GM23248 (cell line): ENCODE measurements at regions not wholly inside any gene's neighbourhood (a gene's known extent, or its start where the extent isn't known, plus 50 kb on each side); places are given as distances from the start of the nearest gene placed in this dataset.
A peak's percentile ranks its signal among the peaks of the same experiment; 100 is the strongest.

Experiments
- DNase-seq: peaks from one replicate; pipeline ENCODE4 v3.0.0-alpha.2; 2015
- H2AFZ ChIP-seq: fragments of 200-600 bp; sonication (generic); 2 replicates; pipeline ENCODE4 v1.6.1; 2016; ENCODE audit warnings: antibody characterized with exemption
- H3F3A ChIP-seq: fragments of 200-600 bp; sonication (generic); 2 replicates; pipeline ENCODE4 v1.6.1; 2016; ENCODE audit warnings: mild to moderate bottlenecking, antibody characterized with exemption, mixed run types; ENCODE audit not compliant: insufficient read depth
- H3K27ac ChIP-seq: fragments of 200-600 bp; sonication (generic); 2 replicates; pipeline ENCODE4 v1.5.1; 2016; ENCODE audit warnings: mild to moderate bottlenecking
- H3K27me3 ChIP-seq: fragments of 200-600 bp; sonication (generic); replicated peaks from 2 replicates; pipeline ENCODE4 v1.6.1; 2016; ENCODE audit warnings: mild to moderate bottlenecking; ENCODE audit not compliant: insufficient read depth
- H3K36me3 ChIP-seq: fragments of 200-600 bp; sonication (generic); 2 replicates; pipeline ENCODE4 v1.6.1; 2016; ENCODE audit warnings: low read depth, mild to moderate bottlenecking
- H3K4me1 ChIP-seq: fragments of 200-600 bp; sonication (generic); 2 replicates; pipeline ENCODE4 v1.6.1; 2016; ENCODE audit warnings: mild to moderate bottlenecking; ENCODE audit not compliant: insufficient read depth
- H3K4me2 ChIP-seq: fragments of 200-600 bp; sonication (generic); one replicate; pipeline ENCODE4 v1.6.1; 2016; ENCODE audit warnings: mild to moderate bottlenecking; ENCODE audit not compliant: unreplicated experiment
- H3K4me3 ChIP-seq: fragments of 200-600 bp; sonication (generic); 2 replicates; pipeline ENCODE4 v1.5.1; 2016; ENCODE audit warnings: mild to moderate bottlenecking
- H3K79me2 ChIP-seq: fragments of 200-600 bp; sonication (generic); 2 replicates; pipeline ENCODE4 v1.6.1; 2016; ENCODE audit warnings: mild to moderate bottlenecking; ENCODE audit not compliant: insufficient read depth
- H3K9ac ChIP-seq: fragments of 200-600 bp; sonication (generic); 2 replicates; pipeline ENCODE4 v1.6.1; 2016; ENCODE audit warnings: mild to moderate bottlenecking
- H3K9me2 ChIP-seq: fragments of 200-600 bp; sonication (generic); 2 replicates; pipeline ENCODE4 v1.6.1; 2016; ENCODE audit warnings: mixed run types, mild to moderate bottlenecking, moderate library complexity; ENCODE audit not compliant: insufficient read depth
- H3K9me3 ChIP-seq: fragments of 200-600 bp; sonication (generic); one replicate; pipeline ENCODE4 v1.6.1; 2017; ENCODE audit warnings: low read depth
- H4K20me1 ChIP-seq: fragments of 200-600 bp; sonication (generic); 2 replicates; pipeline ENCODE4 v1.6.0; 2016; ENCODE audit not compliant: insufficient read depth
- EZH2 ChIP-seq: fragments of 200-600 bp; sonication (generic); IDR thresholded peaks from 2 replicates; pipeline ENCODE4 v1.6.1; 2018; ENCODE audit warnings: antibody characterized with exemption, mild to moderate bottlenecking; ENCODE audit not compliant: insufficient read depth, poor library complexity, severe bottlenecking
- EZH2phosphoT487 ChIP-seq: fragments of 200-600 bp; sonication (generic); IDR thresholded peaks from 2 replicates; pipeline ENCODE4 v1.6.1; 2018; ENCODE audit warnings: antibody characterized with exemption, moderate library complexity, mild to moderate bottlenecking, low read depth; ENCODE audit not compliant: insufficient read depth
- WGBS, 2 experiments: methylation state at CpG; one replicate each; pipeline ENCODE4 v1.1.6; 2015 to 2017; ENCODE audit warnings: low lambda C conversion rate in 2 of 2, low coverage in 1 of 2; ENCODE audit errors: missing lambda C conversion rate in 2 of 2; 5-methylcytosine and 5-hydroxymethylcytosine counted together
- in situ Hi-C: fragments of 300-500 bp; cut with MboI; formaldehyde crosslinking; loops from 2 replicates; pipeline ENCODE4 v1.15.0; 2020

GRCh38 chr6:133779916-133780695 is 108.8 kb upstream of the TCF21 start:
- in situ Hi-C loops: no loop called here

GRCh38 chr6:133786016-133786415 is 102.9 kb upstream of the TCF21 start:
- DNase-seq: no peak
- H2AFZ ChIP-seq: no peak overlapping the region
- H3K9me3 ChIP-seq: no peaks in the 10 kb centered on the region
- no peaks in the 10 kb centered on the region for H4K20me1 ChIP-seq
- no peaks in the 10 kb centered on the region for H3F3A ChIP-seq
- no peaks in the 10 kb centered on the region; the same call in 1 of the 2 replicates for H3K4me1 ChIP-seq
- H3K9ac ChIP-seq: no peak overlapping the region
- H3K27ac ChIP-seq: no peak overlapping the region
- TF ChIP-seq EZH2phosphoT487 (no peak), EZH2 (no peak)
- H3K36me3 ChIP-seq: no peaks in the 10 kb centered on the region
- H3K27me3 ChIP-seq: no peaks in the 10 kb centered on the region
- in situ Hi-C loops: no loop called here
- H3K4me2 ChIP-seq: no peak overlapping the region
- 96 to 97% methylated on average over 2 of the region's 2 CpGs for WGBS, 2 experiments
- H3K4me3 ChIP-seq: no peak overlapping the region
- no peaks in the 10 kb centered on the region; the same call in 1 of the 2 replicates for H3K9me2 ChIP-seq
- no peaks in the 10 kb centered on the region for H3K79me2 ChIP-seq

More at GRCh38 chr6:133779916-133780695, 108.8 kb upstream of the TCF21 start:
- H3K9me3 ChIP-seq: no peaks in the 10 kb centered on the region
- H3K9me2 ChIP-seq: no peaks in the 10 kb centered on the region; the same call in 1 of the 2 replicates
- H3K36me3 ChIP-seq: no peaks in the 10 kb centered on the region
- no peak overlapping the region for H3K9ac ChIP-seq
- no peaks in the 10 kb centered on the region for H3K79me2 ChIP-seq
- H3K27me3 ChIP-seq: no peaks in the 10 kb centered on the region
- no peaks in the 10 kb centered on the region for H4K20me1 ChIP-seq
- peaks cover 27% of the 10 kb centered on the region for H3K4me1 ChIP-seq
- no peak overlapping the region for H3K4me3 ChIP-seq
- TF ChIP-seq EZH2phosphoT487 (no peak), EZH2 (no peak)
- no peak for DNase-seq
- H2AFZ ChIP-seq: 0 out of 2 replicates have a peak overlapping the region, but pooled peaks have one; percentile 10
- WGBS, 2 experiments: 39 to 43% methylated on average over 2 of the region's 2 CpGs
- no peak overlapping the region for H3K27ac ChIP-seq
- H3F3A ChIP-seq: peaks cover 13% of the 10 kb centered on the region; the same call in 1 of the 2 replicates
- no peak overlapping the region for H3K4me2 ChIP-seq

- no peaks in the 10 kb centered on the region for H3K79me2 ChIP-seq
Measured at GRCh38 chr6:133787122-133787521, 101.8 kb upstream of the TCF21 start.

GRCh38 chr6:133787859-133788505 is 100.9 kb upstream of the TCF21 start:
- H3F3A ChIP-seq: no peaks in the 10 kb centered on the region
- no peaks in the 10 kb centered on the region for H3K79me2 ChIP-seq
- no peaks in the 10 kb centered on the region for H3K9me2 ChIP-seq
- TF ChIP-seq EZH2phosphoT487 (no peak), EZH2 (no peak)
- no peak for DNase-seq
- 91 to 99% methylated on average over 4 of the region's 4 CpGs for WGBS, 2 experiments
- H3K36me3 ChIP-seq: no peaks in the 10 kb centered on the region
- in situ Hi-C loops: no loop called here
- no peaks in the 10 kb centered on the region for H3K27me3 ChIP-seq
- H3K4me2 ChIP-seq: no peak overlapping the region
- H4K20me1 ChIP-seq: no peaks in the 10 kb centered on the region
- no peak overlapping the region for H2AFZ ChIP-seq
- no peak overlapping the region for H3K4me3 ChIP-seq
- no peak overlapping the region for H3K9ac ChIP-seq
- no peaks in the 10 kb centered on the region; the same call in 1 of the 2 replicates for H3K4me1 ChIP-seq
- H3K9me3 ChIP-seq: no peaks in the 10 kb centered on the region
- H3K27ac ChIP-seq: no peak overlapping the region

More at GRCh38 chr6:133787122-133787521, 101.8 kb upstream of the TCF21 start:
- Histone ChIP-seq H3K9ac (no peak overlapping the region), H2AFZ (no peak overlapping the region), H4K20me1 (no peaks in the 10 kb centered on the region), H3K4me1 (no peaks in the 10 kb centered on the region; the same call in 1 of the 2 replicates), H3K4me2 (no peak overlapping the region), H3F3A (no peaks in the 10 kb centered on the region), H3K36me3 (no peaks in the 10 kb centered on the region), H3K27me3 (no peaks in the 10 kb centered on the region), H3K27ac (no peak overlapping the region), H3K4me3 (no peak overlapping the region), H3K9me2 (no peaks in the 10 kb centered on the region), H3K9me3 (no peaks in the 10 kb centered on the region)
- in situ Hi-C loops: no loop called here
- 87 to 96% methylated on average over 3 of the region's 3 CpGs for WGBS, 2 experiments
- DNase-seq: no peak
- TF ChIP-seq EZH2phosphoT487: no peak
- TF ChIP-seq EZH2: no peak
